Nephron (organoid): ENCODE measurements at regions not wholly inside any gene's neighbourhood (a gene's known extent, or its start where the extent isn't known, plus 50 kb on each side); places are given as distances from the start of the nearest gene placed in this dataset.

Experiments
- H3K27ac Mint-ChIP-seq, 3 experiments: 2 replicates each; pipeline ENCODE4 v1.8.0; 2020; ENCODE audit warnings: mixed read lengths in 3 of 3, mild to moderate bottlenecking in 2 of 3, moderate library complexity in 1 of 3
- H3K27me3 Mint-ChIP-seq: 2 replicates; pipeline ENCODE4 v1.8.0; 2021; ENCODE audit warnings: low read depth, mild to moderate bottlenecking, moderate library complexity, mixed read lengths
- H3K36me3 Mint-ChIP-seq: 2 replicates; pipeline ENCODE4 v1.8.0; 2020; ENCODE audit warnings: low read depth, mixed read lengths
- H3K4me1 Mint-ChIP-seq: 2 replicates; pipeline ENCODE4 v1.8.0; 2020; ENCODE audit warnings: mixed read lengths
- H3K4me3 Mint-ChIP-seq, 3 experiments: 2 replicates each; pipeline ENCODE4 v1.8.0; 2020; ENCODE audit warnings: mild to moderate bottlenecking in 3 of 3, mixed read lengths in 3 of 3, moderate library complexity in 2 of 3
- H3K9me3 Mint-ChIP-seq: 2 replicates; pipeline ENCODE4 v1.8.0; 2020; ENCODE audit warnings: mixed read lengths
- TF ChIP-seq, protein P1 (sequence below), 3 experiments: fragments of 200-600 bp; sonication (generic); IDR thresholded peaks; one replicate each; pipeline ENCODE4 v1.5.0; 2021; ENCODE audit warnings: antibody characterized with exemption in 3 of 3; ENCODE audit not compliant: unreplicated experiment in 3 of 3

DNA sequence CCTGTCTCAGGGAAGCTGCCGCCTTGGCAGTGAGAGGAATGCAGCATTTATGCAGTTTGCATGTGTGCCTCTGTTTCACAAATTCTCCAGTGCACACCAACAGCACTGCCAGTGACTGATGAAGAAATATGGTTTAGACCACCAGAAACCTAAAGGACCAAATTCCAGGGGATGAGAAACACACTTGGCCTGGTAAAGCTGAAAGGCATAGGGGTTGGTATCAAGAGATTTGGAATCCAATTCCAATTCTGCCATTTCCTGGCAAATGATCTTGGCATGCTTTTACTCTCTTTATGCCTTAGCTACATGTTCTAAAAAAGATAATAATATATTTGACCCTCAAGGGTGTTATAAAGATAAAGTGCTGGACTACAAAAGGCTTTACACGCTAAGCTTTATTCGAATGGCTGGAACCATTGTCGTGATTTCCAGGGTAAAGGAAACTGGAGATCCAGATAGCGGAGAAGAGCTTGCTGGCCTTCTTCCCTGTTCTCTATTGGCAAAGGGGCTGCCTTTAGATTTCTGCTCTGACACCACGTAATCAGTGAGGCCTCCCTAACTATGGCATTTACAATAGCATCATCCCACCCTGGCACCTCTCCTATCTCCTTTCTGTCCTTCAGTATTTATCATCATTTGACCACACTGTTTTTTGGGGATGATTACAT lies 359.8 kb upstream of the ASIC2 start:
- peaks cover 3% of the 10 kb centered on the region for H3K4me1 Mint-ChIP-seq
- TF ChIP-seq, protein P1, sequence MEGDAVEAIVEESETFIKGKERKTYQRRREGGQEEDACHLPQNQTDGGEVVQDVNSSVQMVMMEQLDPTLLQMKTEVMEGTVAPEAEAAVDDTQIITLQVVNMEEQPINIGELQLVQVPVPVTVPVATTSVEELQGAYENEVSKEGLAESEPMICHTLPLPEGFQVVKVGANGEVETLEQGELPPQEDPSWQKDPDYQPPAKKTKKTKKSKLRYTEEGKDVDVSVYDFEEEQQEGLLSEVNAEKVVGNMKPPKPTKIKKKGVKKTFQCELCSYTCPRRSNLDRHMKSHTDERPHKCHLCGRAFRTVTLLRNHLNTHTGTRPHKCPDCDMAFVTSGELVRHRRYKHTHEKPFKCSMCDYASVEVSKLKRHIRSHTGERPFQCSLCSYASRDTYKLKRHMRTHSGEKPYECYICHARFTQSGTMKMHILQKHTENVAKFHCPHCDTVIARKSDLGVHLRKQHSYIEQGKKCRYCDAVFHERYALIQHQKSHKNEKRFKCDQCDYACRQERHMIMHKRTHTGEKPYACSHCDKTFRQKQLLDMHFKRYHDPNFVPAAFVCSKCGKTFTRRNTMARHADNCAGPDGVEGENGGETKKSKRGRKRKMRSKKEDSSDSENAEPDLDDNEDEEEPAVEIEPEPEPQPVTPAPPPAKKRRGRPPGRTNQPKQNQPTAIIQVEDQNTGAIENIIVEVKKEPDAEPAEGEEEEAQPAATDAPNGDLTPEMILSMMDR (IDR thresholded peaks at IDR 0.05; ENCODE audit: unreplicated experiment in 3 of 3), result no peak

DNA sequence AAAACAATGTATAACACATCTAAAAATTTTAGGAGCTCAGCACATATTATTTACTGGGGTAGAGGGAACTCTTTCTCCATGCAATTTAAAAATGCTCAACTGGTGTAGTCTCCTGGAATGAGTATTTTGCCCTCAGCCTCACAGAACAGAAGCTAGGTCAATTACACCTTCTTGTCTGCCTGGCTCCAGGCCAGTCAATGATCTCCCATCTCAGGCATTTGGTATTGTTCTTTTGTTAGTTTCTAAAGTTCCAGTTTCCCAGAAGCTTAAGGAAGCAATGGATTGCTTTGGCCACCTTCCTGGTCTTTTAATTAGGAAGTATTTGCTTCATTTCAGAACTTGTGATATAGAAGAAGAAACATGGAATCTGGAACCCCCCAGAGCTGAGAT lies 360.3 kb upstream of the ASIC2 start:
- no peaks in the 10 kb centered on the region for H3K4me1 Mint-ChIP-seq
- H3K36me3 Mint-ChIP-seq, result no peaks in the 10 kb centered on the region
- H3K27me3 Mint-ChIP-seq, result peaks cover 10% of the 10 kb centered on the region
- H3K4me3 Mint-ChIP-seq, result no peak overlapping the region
- no peak overlapping the region for H3K27ac Mint-ChIP-seq
- H3K9me3 Mint-ChIP-seq, result no peaks in the 10 kb centered on the region
- TF ChIP-seq, protein P1 (IDR thresholded peaks at IDR 0.05; ENCODE audit: unreplicated experiment in 3 of 3), result no peak

More for the DNA sequence above, 359.8 kb upstream of the ASIC2 start:
- no peaks in the 10 kb centered on the region for H3K9me3 Mint-ChIP-seq
- peaks cover 14% of the 10 kb centered on the region for H3K27me3 Mint-ChIP-seq
- H3K4me3 Mint-ChIP-seq, result no peak overlapping the region
- no peaks in the 10 kb centered on the region for H3K36me3 Mint-ChIP-seq
- H3K27ac Mint-ChIP-seq, result no peak overlapping the region

DNA sequence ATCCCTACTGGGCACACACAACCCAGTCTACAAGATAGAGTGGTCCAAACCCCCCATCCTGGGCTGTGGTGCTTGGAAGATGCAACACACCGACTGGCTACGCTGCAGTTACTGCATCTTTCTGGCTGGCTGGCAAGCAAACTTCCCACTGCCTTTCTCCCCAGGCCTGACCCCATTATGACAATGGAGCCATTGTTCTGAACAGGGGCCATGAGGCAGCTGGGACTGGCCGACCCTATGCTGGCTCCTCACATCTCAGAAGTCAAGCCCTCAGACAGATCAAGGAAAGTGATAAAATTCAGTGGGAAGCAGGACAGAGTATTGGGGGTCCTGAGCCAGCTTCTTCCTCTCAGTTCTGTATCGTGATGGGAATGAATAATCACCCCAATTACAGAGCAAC lies 364.1 kb upstream of the ASIC2 start:
- TF ChIP-seq, protein P1 (IDR thresholded peaks at IDR 0.05; ENCODE audit: unreplicated experiment in 3 of 3), result no peak
- Mint-ChIP-seq H3K4me3 (no peak overlapping the region), H3K9me3 (no peaks in the 10 kb centered on the region), H3K27me3 (peaks cover 14% of the 10 kb centered on the region), H3K36me3 (no peaks in the 10 kb centered on the region), H3K4me1 (no peaks in the 10 kb centered on the region), H3K27ac (no peak overlapping the region)

DNA sequence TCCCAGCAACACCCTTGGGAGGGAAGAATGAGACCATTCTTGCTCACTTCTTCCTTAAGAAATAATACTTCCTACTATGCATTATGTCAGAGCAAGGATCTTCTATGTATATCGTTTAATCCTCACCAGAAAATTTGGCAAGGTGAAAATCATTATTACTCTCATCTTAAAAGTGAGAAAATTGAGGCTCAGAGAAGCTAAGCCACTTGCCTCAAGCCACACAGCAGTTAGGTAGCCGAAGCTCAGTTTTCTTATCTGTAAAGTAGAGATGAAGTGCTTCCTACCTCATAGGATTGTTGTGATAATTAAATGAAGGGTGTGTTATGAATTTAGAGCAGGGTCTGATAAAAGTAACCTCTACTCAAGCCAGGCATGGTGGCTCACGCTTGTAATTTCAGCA lies 368.9 kb upstream of the ASIC2 start:
- Mint-ChIP-seq H3K27me3 (peaks cover 13% of the 10 kb centered on the region), H3K4me1 (peaks cover 11% of the 10 kb centered on the region), H3K9me3 (no peaks in the 10 kb centered on the region), H3K36me3 (no peaks in the 10 kb centered on the region), H3K27ac (no peak overlapping the region), H3K4me3 (no peak overlapping the region)
- TF ChIP-seq, protein P1 (IDR thresholded peaks at IDR 0.05; ENCODE audit: unreplicated experiment in 3 of 3), result no peak

DNA sequence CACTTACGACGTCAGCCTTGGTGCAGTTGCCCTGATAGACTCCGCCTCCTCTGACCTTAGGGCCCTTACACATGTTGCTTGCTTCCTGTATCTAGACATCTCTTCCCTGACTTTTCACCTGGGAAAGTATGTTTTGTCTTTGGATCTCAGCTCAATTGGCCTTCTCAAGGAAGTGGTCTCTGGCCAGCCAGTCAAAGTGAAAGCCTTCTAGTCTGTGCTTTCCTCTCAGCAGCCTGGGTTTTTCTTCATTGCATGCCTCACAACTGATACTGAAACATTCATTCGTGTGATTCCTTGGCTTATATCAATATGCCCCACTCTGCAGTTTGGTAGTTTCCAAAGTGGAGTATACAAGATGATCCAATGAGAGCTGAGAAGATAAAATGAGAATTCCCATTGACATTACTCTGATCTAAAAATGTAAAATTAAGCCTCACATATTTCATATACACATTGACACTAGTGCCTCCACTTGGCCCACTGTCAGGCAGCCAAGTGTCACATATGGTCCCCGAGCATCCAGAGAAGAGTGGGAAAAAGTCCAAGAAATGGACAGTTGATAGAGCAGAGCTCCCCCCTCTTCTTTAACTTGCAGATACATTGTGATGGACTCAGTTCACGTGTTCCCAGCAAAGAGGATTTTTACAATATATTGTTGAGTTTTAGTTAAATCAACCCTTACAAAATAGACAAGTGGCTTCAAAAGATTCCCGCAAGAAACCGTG lies 371.2 kb upstream of the ASIC2 start:
- no peaks in the 10 kb centered on the region for H3K9me3 Mint-ChIP-seq
- H3K4me1 Mint-ChIP-seq, result peaks cover 19% of the 10 kb centered on the region
- TF ChIP-seq, protein P1 (IDR thresholded peaks at IDR 0.05; ENCODE audit: unreplicated experiment in 3 of 3), result no peak
- H3K27ac Mint-ChIP-seq, result no peak overlapping the region
- peaks cover 14% of the 10 kb centered on the region for H3K27me3 Mint-ChIP-seq
- no peaks in the 10 kb centered on the region for H3K36me3 Mint-ChIP-seq
- no peak overlapping the region for H3K4me3 Mint-ChIP-seq
